A673 (cell line): ENCODE measurements at regions not wholly inside any gene's neighbourhood (a gene's known extent, or its start where the extent isn't known, plus 50 kb on each side); places are given as distances from the start of the nearest gene placed in this dataset.
A peak's percentile ranks its signal among the peaks of the same experiment; 100 is the strongest.

ENCODE experiments used
- BruUV-seq: library from RNA; stranded (reverse); fragments of 400-500 nt; replicated peaks from 2 replicates; lab custom pipeline; 2021; lab: Mats Ljungman, UMichigan
- CTCF ChIA-PET: fragments of 300-600 bp; sonication (Branson Sonifier 250); formaldehyde crosslinking; loops from one replicate; lab custom pipeline; 2022; ENCODE audit warnings: antibody characterized with exemption; lab: Charles Lee
- POLR2A ChIA-PET: fragments of 300-600 bp; sonication (Branson Sonifier 250); formaldehyde crosslinking; loops from one replicate; lab custom pipeline; 2022; ENCODE audit warnings: antibody characterized with exemption; ENCODE audit not compliant: low non-redundant PET; lab: Charles Lee
- DNase-seq: peaks from one replicate; pipeline ENCODE4 v3.0.0-alpha.2; 2015; ENCODE audit warnings: low spot score
- H3K27ac ChIP-seq: fragments of 200-600 bp; sonication (generic); 2 replicates; pipeline ENCODE4 v1.5.1; 2016; ENCODE audit warnings: mixed run types, low read depth, mild to moderate bottlenecking, mixed read lengths, antibody characterized with exemption, low read length; ENCODE audit not compliant: poor library complexity, severe bottlenecking
- H3K27me3 ChIP-seq: fragments of 200-600 bp; sonication (generic); replicated peaks from 2 replicates; pipeline ENCODE4 v1.6.1; 2017; ENCODE audit warnings: mixed run types, low read depth, mild to moderate bottlenecking, mixed read lengths, antibody characterized with exemption, low read length; ENCODE audit not compliant: insufficient read depth, poor library complexity
- H3K36me3 ChIP-seq: fragments of 200-600 bp; sonication (generic); 2 replicates; pipeline ENCODE4 v1.6.1; 2016; ENCODE audit warnings: mixed run types, mild to moderate bottlenecking, mixed read lengths, antibody characterized with exemption, low read length; ENCODE audit not compliant: insufficient read depth, poor library complexity, severe bottlenecking
- H3K4me1 ChIP-seq: fragments of 200-600 bp; sonication (generic); 2 replicates; pipeline ENCODE4 v1.6.1; 2017; ENCODE audit warnings: mixed run types, mild to moderate bottlenecking, mixed read lengths, antibody characterized with exemption, low read length; ENCODE audit not compliant: insufficient read depth, poor library complexity, severe bottlenecking
- H3K4me3 ChIP-seq: fragments of 200-600 bp; sonication (generic); 2 replicates; pipeline ENCODE4 v1.5.1; 2016; ENCODE audit warnings: low read depth, mixed run types, mild to moderate bottlenecking, mixed read lengths, low read length; ENCODE audit not compliant: poor library complexity, severe bottlenecking
- H3K9me3 ChIP-seq: fragments of 200-600 bp; sonication (generic); 2 replicates; pipeline ENCODE4 v1.6.1; 2016; ENCODE audit warnings: mixed run types, low read depth, mild to moderate bottlenecking, mixed read lengths, antibody characterized with exemption, low read length; ENCODE audit not compliant: poor library complexity, severe bottlenecking
- CTCF ChIP-seq: fragments of 300-800, 200-600 bp; sonication (generic); conservative IDR thresholded peaks from 2 replicates; pipeline ENCODE4 v1.5.1; 2017; ENCODE audit warnings: low read depth, mild to moderate bottlenecking, antibody characterized with exemption, low read length, moderate library complexity, mixed read lengths
- EZH2 ChIP-seq: fragments of 200-600 bp; sonication (generic); IDR thresholded peaks from 2 replicates; pipeline ENCODE4 v1.6.1; 2017; ENCODE audit warnings: borderline replicate concordance, low read depth, mild to moderate bottlenecking, mixed read lengths, antibody characterized with exemption, low read length; ENCODE audit not compliant: poor library complexity, severe bottlenecking
- intact Hi-C: fragments of 100-400 bp; cut with micrococcal nuclease; formaldehyde crosslinking; loops from one replicate; pipeline ENCODE4 v1.10.0; 2022; ENCODE audit not compliant: unreplicated experiment

DNA sequence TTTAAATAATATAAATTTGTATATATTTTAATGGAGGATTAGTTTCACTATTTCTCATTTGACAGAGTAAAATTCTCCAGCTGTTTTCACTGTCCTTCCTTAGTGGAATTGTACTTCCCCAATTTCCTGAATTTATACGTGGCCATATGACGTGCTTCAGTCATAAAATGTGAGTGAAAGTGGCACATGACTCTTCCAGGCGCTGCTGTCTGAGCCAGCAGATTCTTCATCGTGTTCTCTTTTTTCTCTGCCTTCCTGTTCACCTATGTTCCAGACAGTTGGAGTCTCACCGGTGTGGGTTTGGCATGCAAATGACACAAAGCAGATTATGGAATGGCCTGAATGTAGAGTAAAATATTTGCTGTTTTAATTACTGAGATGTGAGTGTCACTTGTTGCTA is 684.1 kb downstream of the SEMA5A start:
- DNase-seq: no peak
- Histone ChIP-seq H3K4me3 (no peak overlapping the region), H3K27me3 (no peaks in the 10 kb centered on the region), H3K9me3 (peaks cover 10% of the 10 kb centered on the region), H3K27ac (no peak overlapping the region), H3K4me1 (no peaks in the 10 kb centered on the region), H3K36me3 (no peaks in the 10 kb centered on the region)
- TF ChIP-seq EZH2: no peak
- no peak for TF ChIP-seq CTCF
- POLR2A ChIA-PET: no interaction called here
- CTCF ChIA-PET: no interaction called here
- intact Hi-C loops: no loop called here
- BruUV-seq: no TSS peak

GRCh38 chr5:8864053-8864452 is 681.8 kb downstream of the SEMA5A start:
- POLR2A ChIA-PET: no interaction called here
- Histone ChIP-seq H3K27ac (no peak overlapping the region), H3K4me1 (no peaks in the 10 kb centered on the region), H3K9me3 (peaks cover 8% of the 10 kb centered on the region), H3K4me3 (no peak overlapping the region), H3K36me3 (no peaks in the 10 kb centered on the region), H3K27me3 (no peaks in the 10 kb centered on the region)
- no TSS peak for BruUV-seq
- TF ChIP-seq CTCF: 0 out of 2 replicates have a peak, but pooled peaks have one; percentile 10
- no peak for TF ChIP-seq EZH2
- intact Hi-C loops: no loop called here
- CTCF ChIA-PET: no interaction called here
- no peak for DNase-seq

DNA sequence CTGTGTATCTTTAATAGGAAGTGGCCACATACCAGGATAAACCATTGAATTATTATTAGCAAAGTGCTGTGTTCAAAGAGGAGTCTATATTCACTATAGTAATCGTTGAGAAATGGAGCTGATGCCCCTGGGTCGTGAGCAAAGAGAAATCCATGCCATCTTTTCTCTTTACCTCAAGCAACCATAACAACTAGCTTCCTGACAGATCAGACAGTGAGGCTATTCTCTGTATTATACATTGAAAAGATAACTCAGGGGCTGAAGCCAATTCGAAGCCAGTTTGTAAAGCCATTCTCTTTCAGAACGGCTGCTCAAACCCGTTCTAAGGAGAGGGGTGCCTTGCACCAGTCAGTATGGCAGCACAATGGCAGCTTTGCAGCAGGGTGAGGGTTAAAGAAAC is 680.6 kb downstream of the SEMA5A start:
- Histone ChIP-seq H3K4me1 (no peaks in the 10 kb centered on the region), H3K4me3 (no peak overlapping the region), H3K9me3 (peaks cover 3% of the 10 kb centered on the region), H3K27ac (no peak overlapping the region), H3K27me3 (no peaks in the 10 kb centered on the region), H3K36me3 (no peaks in the 10 kb centered on the region)
- CTCF ChIA-PET: no interaction called here
- TF ChIP-seq EZH2: no peak
- no peak for TF ChIP-seq CTCF
- no peak for DNase-seq
- intact Hi-C loops: no loop called here
- POLR2A ChIA-PET: no interaction called here
- BruUV-seq: no TSS peak
